ENCODE measurements at regions not wholly inside any gene's neighbourhood (a gene's known extent, or its start where the extent isn't known, plus 50 kb on each side); places are given as distances from the start of the nearest gene placed in this dataset.

- no peak for DNase-seq
Measured at GRCh38 chr11:45067966-45068365, 78.5 kb upstream of the PRDM11 start.

- DNase-seq = no peak
Measured at GRCh38 chr11:45071232-45071631, 75.2 kb upstream of the PRDM11 start.

DNA sequence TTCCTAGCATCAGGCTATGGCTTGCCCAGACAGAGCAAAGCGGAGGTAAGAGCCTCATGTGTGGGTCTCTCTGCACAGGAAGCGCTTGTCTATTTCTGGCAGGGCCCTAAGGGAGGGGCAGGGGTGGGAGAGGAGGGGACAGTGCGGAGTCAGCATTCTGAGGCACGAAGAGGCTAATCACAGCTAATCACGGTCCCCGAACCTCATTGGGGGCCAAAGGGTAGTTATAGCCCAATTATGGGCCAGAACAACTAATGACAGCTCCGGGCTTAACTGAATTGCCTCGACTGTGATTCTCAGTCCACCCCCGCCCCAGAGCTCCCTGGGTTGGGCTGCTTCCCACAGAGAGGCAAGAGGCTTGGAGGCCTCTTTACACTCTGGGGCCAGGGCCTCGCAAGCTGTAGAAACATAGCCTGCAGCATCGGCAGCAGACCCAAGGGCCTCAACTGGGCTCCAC is 72.7 kb upstream of the PRDM11 start:
- peak; percentile 12 for DNase-seq

GRCh38 chr11:45075519-45075918 is 70.9 kb upstream of the PRDM11 start:
- no peak for DNase-seq

GRCh38 chr11:45075952-45076351 is 70.5 kb upstream of the PRDM11 start:
- no peak for DNase-seq

DNA sequence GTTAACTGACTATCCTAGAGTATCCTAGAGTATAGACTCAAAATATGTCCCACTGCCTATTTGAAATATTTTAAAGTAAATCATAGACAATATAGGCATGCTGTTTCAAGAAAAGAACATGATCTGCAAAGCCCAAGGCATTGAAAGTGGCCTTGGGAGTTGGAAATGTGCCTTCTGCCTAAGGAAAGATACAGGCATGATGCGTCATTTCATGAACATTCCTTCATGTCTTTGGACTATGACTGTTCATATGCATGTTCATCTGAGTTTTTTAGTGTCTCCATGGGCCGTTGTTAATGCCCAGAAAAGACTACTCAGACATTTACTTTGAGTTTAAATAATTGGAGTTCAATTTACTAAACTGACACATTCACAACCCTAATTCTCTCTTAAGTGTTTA is 69.7 kb upstream of the PRDM11 start:
- DNase-seq = no peak

DNA sequence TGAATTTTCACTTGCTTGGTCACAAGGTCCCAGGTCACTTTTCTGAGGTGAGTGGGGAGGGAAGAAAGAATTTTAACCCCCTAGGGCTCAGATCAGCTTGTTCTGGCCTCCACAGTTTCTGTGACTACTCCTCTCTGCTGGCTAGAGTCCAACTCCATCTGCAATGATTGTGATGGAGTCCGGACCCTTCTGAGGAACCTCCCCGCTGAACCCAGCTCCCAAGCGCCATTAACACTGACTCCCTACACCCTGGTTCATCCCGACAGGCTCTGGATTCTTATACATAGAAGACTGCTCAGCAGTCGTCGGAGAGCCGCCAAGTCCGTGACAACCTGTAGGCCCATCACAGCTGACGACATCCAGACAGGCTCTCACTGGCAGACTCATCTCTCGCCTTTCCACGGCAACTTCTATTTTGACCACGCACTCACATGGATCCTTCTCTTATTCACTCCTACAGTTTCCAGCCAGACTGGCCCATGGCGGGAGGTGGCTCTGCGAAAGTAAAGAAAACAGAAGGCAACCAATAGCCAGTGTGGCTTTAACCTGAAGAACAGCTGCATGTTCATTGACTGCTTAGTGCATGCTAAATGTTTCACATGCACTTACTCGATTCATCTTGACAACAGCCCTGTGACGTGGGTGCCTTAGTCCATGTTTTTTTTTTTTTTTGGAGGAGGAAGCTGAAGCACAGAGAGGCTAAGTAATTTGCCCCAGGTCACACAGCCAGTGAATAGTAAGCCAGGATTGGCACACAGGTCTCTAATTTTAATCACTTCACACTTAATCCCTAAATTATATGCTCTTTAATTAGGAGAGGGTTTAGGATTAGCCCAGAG is 68.0 kb upstream of the PRDM11 start:
- no peak for DNase-seq

DNA sequence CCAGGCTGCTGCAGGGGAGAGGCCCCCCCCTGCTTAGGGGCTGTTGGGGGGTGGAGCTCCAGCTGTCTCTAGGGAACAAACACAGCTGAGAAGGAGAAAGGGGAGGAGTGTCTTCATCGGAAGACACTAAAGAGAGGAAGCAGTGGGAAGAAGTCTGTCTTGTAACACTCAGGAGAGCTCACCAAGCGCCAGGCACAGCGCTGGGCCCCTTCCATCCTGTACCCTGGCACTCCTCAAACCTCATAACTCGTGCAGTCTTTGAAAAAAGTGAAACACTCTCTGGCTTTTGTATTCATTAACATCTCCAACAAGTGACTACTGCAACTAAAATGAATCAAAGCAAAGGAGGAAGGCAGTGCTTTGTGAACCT is 67.4 kb upstream of the PRDM11 start:
- DNase-seq = no peak

DNA sequence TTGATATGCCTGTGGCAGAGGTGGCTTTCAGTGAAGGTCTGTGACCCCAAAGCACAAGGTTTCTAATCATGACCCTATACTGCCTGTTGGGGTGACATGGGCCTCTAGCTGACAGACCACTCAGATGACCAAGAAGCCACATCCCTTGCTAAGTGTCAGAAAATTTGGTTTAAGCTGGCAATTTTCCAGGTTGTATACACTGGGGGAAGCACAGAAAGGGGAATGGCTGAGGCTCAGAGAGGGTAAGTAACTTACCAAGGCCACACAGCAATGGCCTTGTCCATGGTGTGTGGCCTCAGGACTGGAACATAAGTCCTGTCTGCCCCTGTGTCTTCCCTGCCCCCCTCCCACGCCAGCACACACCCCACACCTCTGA is 66.9 kb upstream of the PRDM11 start:
- peak; percentile 21 for DNase-seq

- DNase-seq = peak; percentile 63
Measured at GRCh38 chr11:45079943-45080719, 66.3 kb upstream of the PRDM11 start.

GRCh38 chr11:45082744-45083543 is 63.5 kb upstream of the PRDM11 start:
- DNase-seq = peak; percentile 27

- DNase-seq = peak; percentile 4
Measured at GRCh38 chr11:45083544-45084087, 62.8 kb upstream of the PRDM11 start.

DNA sequence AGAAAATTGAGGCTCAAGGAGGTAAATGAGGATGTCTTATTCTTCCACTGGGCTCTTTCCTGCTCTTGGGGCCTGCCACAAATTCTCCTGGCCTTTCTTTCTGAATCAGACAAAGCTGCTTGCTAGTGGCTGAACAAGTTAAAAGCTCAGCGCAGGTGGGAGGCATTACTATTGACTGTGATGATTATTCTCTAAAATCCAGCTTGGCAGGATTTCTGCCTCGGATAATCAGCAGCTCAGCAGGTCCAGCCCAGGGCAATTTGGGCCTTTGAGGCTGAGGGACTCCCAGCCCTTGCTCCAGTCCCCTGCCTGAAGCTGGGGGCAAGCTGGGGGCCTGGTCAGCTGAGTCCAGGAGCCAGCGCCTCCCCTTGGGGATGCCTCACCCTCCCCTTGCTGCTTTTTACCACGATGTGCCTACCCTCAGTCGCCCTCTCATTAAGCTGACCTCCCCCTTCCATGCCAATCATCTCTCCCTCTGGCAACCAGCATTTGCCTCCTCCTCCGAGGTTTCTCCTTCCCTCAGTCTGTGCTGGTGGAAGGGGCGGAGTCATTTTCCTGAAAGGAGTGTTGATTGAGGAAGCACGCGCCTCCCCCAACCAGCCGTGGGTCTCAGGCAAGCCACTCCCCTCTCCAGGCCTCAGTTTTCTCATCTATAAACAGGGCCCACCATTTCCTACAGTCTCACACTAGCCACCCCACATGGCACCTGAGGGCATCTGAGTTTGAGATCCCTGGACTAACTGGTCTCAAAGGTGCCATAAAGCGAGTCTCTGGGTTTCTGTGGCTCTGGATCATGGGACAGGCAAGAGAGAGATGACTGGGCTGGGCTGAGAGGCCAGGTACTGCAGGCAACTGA is 60.6 kb upstream of the PRDM11 start:
- DNase-seq = no peak

- no peak for DNase-seq
Measured at GRCh38 chr11:45086526-45086925, 59.9 kb upstream of the PRDM11 start.

DNA sequence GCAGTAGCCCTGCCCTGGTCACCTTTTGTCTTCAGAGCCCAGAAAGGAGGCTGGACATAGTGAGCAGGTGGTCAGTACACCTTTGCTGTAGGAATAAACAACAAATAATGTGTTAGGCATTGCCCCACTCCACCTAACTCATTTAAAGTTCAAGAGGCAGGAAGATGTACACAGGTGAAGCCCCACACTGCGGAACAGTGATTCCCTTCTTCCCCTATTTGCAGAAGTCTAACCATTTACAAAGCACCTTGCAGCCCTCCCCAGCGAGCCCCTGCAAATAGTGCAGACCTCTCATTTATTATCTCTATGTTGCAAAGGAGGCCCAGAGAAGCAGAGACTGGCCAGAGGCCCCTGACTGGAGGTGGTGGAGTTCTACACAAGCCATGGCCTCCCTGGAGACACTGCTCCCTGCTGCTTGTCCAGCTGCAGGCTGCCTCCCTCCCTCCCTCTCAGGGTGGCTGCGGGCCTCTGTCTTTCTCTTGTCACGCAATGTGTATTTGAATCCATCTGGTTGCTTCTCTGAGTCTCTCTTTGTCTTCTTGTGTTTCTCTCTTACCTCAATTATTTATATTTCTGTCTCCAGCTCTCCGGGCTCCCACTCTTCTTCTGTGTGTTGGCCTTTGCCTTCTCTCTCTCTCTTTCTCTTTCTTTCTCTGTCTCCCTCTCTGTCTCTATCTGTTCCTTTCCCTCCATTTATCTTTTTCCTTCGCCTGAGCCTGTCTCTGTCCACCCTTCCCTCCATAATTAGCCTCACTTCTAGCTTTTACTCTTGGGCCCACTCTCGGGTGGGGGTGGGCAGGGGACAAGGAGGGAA is 59.1 kb upstream of the PRDM11 start:
- no peak for DNase-seq

DNA sequence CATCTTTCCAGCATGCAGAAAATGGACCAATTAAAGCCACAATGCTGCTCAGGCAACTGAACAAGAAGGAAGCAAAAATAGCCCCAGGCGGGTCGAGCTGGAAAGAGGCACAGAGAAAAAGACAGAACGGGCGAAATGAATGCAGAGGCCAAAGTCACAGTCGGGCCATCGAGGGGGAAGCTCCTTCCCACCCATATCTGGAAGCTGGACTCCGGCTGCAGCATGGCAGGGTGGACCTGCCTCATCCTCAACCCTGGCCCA is 58.6 kb upstream of the PRDM11 start:
- DNase-seq = no peak

DNA sequence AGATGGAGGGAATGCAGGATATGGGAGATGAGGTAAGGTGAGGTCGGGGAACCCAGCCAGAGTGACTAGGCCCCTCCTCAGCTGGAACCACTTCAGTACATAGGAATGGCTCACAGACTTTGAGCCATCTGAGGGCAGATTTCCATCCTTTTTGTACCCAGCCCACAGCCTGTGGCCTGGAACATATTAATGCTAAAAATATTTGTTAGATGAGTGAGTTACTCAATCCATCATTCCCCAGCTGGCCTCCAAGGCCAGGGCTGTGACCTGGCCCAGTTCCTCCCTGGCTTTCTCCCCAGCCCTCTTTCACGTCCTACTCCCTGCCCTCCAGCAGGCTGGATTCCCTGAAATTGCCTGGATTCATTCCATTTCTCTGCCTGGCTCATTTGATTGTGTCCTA is 57.2 kb upstream of the PRDM11 start:
- DNase-seq = no peak

DNA sequence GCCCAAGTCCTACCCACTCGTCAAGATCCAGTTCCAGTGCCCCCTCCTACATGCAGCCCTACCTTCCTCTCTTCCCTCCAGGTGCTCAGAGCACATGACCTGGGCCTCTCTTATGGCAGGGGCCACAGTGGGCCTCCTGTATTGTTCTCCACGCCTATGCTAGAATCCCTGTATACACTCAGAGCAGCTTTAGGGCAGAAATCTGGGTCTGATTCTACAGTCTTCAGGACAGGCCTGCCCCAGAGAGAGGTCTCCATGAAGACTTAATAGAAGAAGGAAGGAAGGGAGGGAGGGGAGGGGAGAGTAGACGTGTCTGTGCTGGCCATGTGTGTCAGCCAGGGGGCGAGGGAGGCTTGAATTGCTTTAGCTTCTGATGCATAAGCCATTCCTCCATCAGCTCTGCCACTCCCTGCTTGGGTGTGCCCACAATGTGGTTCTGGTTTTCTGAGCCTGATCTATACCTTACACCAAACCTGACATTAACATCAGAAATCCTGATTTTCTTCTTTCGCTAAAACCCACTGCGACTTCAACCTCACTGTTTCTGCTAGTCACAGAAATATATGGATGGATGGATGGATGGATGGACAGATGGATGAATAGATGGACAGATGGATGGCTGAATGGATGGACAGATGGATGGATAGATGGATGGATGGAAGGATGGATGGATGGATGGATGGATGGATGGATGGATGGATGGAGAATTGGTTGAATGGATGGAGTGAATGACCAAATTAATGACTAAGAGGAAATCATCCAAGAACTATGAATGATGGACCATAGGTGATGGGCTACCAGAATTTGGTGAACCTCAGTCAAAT is 56.6 kb upstream of the PRDM11 start:
- DNase-seq = no peak

DNA sequence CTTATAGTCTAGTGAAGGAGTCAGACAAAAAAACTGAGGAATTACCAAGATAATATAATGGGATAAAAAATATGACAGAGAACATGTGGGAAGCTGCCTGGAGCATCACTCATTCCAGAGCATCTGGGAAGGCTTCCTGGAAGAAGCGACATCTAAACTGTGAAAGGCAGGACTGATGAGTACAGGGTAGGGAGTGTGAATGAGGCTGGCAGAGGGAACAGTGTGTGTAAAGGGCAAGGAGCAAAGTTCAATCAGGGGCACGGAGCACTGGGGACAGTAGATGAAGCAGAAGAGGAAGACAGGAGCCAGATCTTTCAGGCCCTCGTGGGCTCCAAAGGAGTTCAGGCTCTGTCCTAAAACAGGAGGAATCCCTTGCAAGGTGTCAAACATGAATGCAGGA is 55.8 kb upstream of the PRDM11 start:
- DNase-seq = no peak

GRCh38 chr11:45091563-45092403 is 54.7 kb upstream of the PRDM11 start:
- no peak for DNase-seq
